Liver (tissue), 8 donors: ENCODE measurements at regions not wholly inside any gene's neighbourhood (a gene's known extent, or its start where the extent isn't known, plus 50 kb on each side); places are given as distances from the start of the nearest gene placed in this dataset.

Source experiments
- DNase-seq: peaks from one replicate; pipeline ENCODE4 v3.0.0-alpha.2; 2017; ENCODE audit warnings: low spot score
- H3K27ac ChIP-seq, 2 donors: one replicate each; pipeline ENCODE4 v1.7.0; 2013; ENCODE audit warnings: inconsistent platforms in 2 of 2, low read length in 2 of 2, control low read depth in 1 of 2, low read depth in 1 of 2, mild to moderate bottlenecking in 1 of 2
- H3K27me3 ChIP-seq, 4 donors: one replicate each; pipeline versions ENCODE4 v1.6.1 to v1.7.0; 2013; ENCODE audit warnings: low read length in 3 of 4, inconsistent platforms in 1 of 4, mild to moderate bottlenecking in 1 of 4, moderate library complexity in 1 of 4; ENCODE audit not compliant: control insufficient read depth in 4 of 4, insufficient read depth in 4 of 4
- H3K36me3 ChIP-seq, 4 donors: one replicate each; pipeline versions ENCODE4 v1.6.1 to v1.7.0; 2013; ENCODE audit warnings: low read length in 3 of 4, mild to moderate bottlenecking in 3 of 4, low read depth in 1 of 4, moderate library complexity in 1 of 4; ENCODE audit not compliant: control insufficient read depth in 4 of 4, insufficient read depth in 3 of 4
- H3K4me1 ChIP-seq, 4 donors: one replicate each; pipeline versions ENCODE4 v1.6.1 to v1.7.0; 2013; ENCODE audit warnings: low read length in 3 of 4, mild to moderate bottlenecking in 3 of 4, moderate library complexity in 1 of 4; ENCODE audit not compliant: control insufficient read depth in 4 of 4, insufficient read depth in 4 of 4
- H3K4me3 ChIP-seq, 3 donors: one replicate each; pipeline versions ENCODE4 v1.6.1 to v1.7.0; 2013; ENCODE audit warnings: low read length in 3 of 3, control low read depth in 1 of 3, low read depth in 1 of 3, mild to moderate bottlenecking in 1 of 3
- H3K9ac ChIP-seq, 2 donors: one replicate each; pipeline ENCODE4 v1.7.0; 2013; ENCODE audit warnings: low read length in 2 of 2, mild to moderate bottlenecking in 2 of 2, moderate library complexity in 2 of 2, control low read depth in 1 of 2, low read depth in 1 of 2
- H3K9me3 ChIP-seq, 4 donors: one replicate each; pipeline versions ENCODE4 v1.6.1 to v1.7.0; 2013; ENCODE audit warnings: low read length in 3 of 4; ENCODE audit not compliant: control insufficient read depth in 4 of 4
- ATF3 ChIP-seq: IDR thresholded peaks from 2 replicates; pipeline ENCODE4 v1.6.1; 2016; ENCODE audit warnings: antibody characterized with exemption
- CTCF ChIP-seq: fragments of 150-350 bp; IDR thresholded peaks from 2 replicates; pipeline ENCODE4 v1.5.1; 2017; ENCODE audit warnings: improper control_type of control experiment, low read depth, low read length; ENCODE audit not compliant: missing input control
- EGR1 ChIP-seq, 2 donors: IDR thresholded peaks; 2 replicates each; pipeline ENCODE4 v1.6.1; 2016 to 2018; ENCODE audit warnings: antibody characterized with exemption in 2 of 2, low read depth in 2 of 2
- FOXA2 ChIP-seq: IDR thresholded peaks from 2 replicates; pipeline ENCODE4 v1.6.1; 2016; ENCODE audit warnings: antibody characterized with exemption
- GABPA ChIP-seq, 2 donors: IDR thresholded peaks in 1 of 2; conservative IDR thresholded peaks in 1 of 2; 2 replicates each; pipeline ENCODE4 v1.6.1; 2016; ENCODE audit warnings: antibody characterized with exemption in 2 of 2, mild to moderate bottlenecking in 1 of 2, moderate library complexity in 1 of 2
- HNF4A ChIP-seq, 2 donors: conservative IDR thresholded peaks; 2 replicates each; pipeline ENCODE4 v1.6.1; 2016; ENCODE audit warnings: antibody characterized with exemption in 2 of 2, mild to moderate bottlenecking in 2 of 2
- HNF4G ChIP-seq: IDR thresholded peaks from 2 replicates; pipeline ENCODE4 v1.6.1; 2016; ENCODE audit warnings: antibody characterized with exemption
- JUND ChIP-seq, 2 donors: IDR thresholded peaks; 2 replicates each; pipeline ENCODE4 v1.6.1; 2016; ENCODE audit warnings: antibody characterized with exemption in 2 of 2
- NR2F2 ChIP-seq: IDR thresholded peaks from 2 replicates; pipeline ENCODE4 v1.6.1; 2016; ENCODE audit warnings: antibody characterized with exemption
- RAD21 ChIP-seq, 2 donors: IDR thresholded peaks; 2 replicates each; pipeline ENCODE4 v1.6.1; 2016; ENCODE audit warnings: antibody characterized with exemption in 2 of 2, mild to moderate bottlenecking in 2 of 2
- REST ChIP-seq: IDR thresholded peaks from 2 replicates; pipeline ENCODE4 v1.6.1; 2016; ENCODE audit warnings: antibody characterized with exemption, mild to moderate bottlenecking
- RXRA ChIP-seq, 2 donors: IDR thresholded peaks; 2 replicates each; pipeline ENCODE4 v1.6.1; 2017 to 2018; ENCODE audit warnings: antibody characterized with exemption in 2 of 2, mild to moderate bottlenecking in 1 of 2
- SP1 ChIP-seq: IDR thresholded peaks from 2 replicates; pipeline ENCODE4 v1.6.1; 2018; ENCODE audit warnings: antibody characterized with exemption, mild to moderate bottlenecking
- TAF1 ChIP-seq: conservative IDR thresholded peaks from 2 replicates; pipeline ENCODE4 v1.6.1; 2016; ENCODE audit warnings: antibody characterized with exemption, mild to moderate bottlenecking
- YY1 ChIP-seq: IDR thresholded peaks from 2 replicates; pipeline ENCODE4 v1.6.1; 2016; ENCODE audit warnings: antibody characterized with exemption, mild to moderate bottlenecking
- ZBTB33 ChIP-seq: IDR thresholded peaks from 2 replicates; pipeline ENCODE4 v1.6.1; 2016; ENCODE audit warnings: antibody characterized with exemption
- WGBS: extraction: QIAGEN DNeasy Blood & Tissue Kit; methylation state at CpG from one replicate; pipeline ENCODE4 v1.1.7; 2013; 5-methylcytosine and 5-hydroxymethylcytosine counted together
- donor health status: healthy.
- donor health status: healthy.
- donor health status: healthy.
- donor health status: healthy.
- donor health status: healthy.

GRCh38 chr17:14940108-14940937, 324.8 kb downstream of the PMP22 start:
- H3K4me1 ChIP-seq = peaks cover 0 to 8% (median 0%) of the 10 kb centered on the region in 4 donors
- H3K9me3 ChIP-seq = no peaks in the 10 kb centered on the region
- H3K27me3 ChIP-seq = no peaks in the 10 kb centered on the region
- no peak overlapping the region for H3K4me3 ChIP-seq
- H3K36me3 ChIP-seq = no peaks in the 10 kb centered on the region
- no peak overlapping the region for H3K27ac ChIP-seq
- WGBS = 74% methylated on average over 4 of the region's 4 CpGs
- H3K9ac ChIP-seq = no peak overlapping the region
- TF ChIP-seq CTCF (no peak), NR2F2 (no peak), ZBTB33 (no peak), SP1 (no peak), GABPA (IDR thresholded peaks at IDR 0.05 in 1 of 2, conservative IDR thresholded peaks at IDR 0.05 in 1 of 2) (no peak), FOXA2 (no peak), RXRA (IDR thresholded peaks at IDR 0.05) (no peak), RAD21 (IDR thresholded peaks at IDR 0.05) (no peak), HNF4G (no peak), ATF3 (no peak), YY1 (no peak), TAF1 (no peak), JUND (IDR thresholded peaks at IDR 0.05) (no peak), REST (no peak), HNF4A (conservative IDR thresholded peaks at IDR 0.05) (no peak), EGR1 (IDR thresholded peaks at IDR 0.05; ENCODE audit: low read depth in 2 of 2) (no peak)
- no peak for DNase-seq
